Activated CD4-positive, alpha-beta T cell treated with anti-CD3 and anti-CD28 coated beads, Interleukin-2, amount 50 U/mL, for 16 hours (primary cell): ENCODE measurements at regions not wholly inside any gene's neighbourhood (a gene's known extent, or its start where the extent isn't known, plus 50 kb on each side); places are given as distances from the start of the nearest gene placed in this dataset.

ENCODE experiments used
- DNase-seq: peaks from one replicate; pipeline ENCODE4 v3.0.0-alpha.2; 2020

GRCh38 chr9:118088090-118088489, 383.9 kb downstream of the TLR4 start:
- DNase-seq: no peak

DNA sequence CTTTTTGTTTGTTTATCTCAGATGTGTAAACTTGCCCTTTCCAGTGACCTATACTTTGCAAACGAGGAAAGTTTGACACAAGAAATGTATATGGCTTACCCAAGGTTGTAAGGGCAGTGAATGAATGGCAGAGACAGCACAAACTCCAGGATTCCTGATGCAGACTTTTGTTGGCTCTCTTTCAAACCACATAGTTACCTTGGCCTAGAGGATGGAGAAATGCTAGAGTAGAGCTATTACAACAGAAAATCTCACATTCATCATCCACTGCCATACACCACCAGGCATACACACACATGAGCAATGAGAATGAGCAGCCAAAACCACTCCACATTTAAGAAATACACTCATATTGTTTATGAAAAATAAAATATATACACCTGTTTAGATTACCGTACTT, 387.0 kb downstream of the TLR4 start:
- DNase-seq: no peak

DNA sequence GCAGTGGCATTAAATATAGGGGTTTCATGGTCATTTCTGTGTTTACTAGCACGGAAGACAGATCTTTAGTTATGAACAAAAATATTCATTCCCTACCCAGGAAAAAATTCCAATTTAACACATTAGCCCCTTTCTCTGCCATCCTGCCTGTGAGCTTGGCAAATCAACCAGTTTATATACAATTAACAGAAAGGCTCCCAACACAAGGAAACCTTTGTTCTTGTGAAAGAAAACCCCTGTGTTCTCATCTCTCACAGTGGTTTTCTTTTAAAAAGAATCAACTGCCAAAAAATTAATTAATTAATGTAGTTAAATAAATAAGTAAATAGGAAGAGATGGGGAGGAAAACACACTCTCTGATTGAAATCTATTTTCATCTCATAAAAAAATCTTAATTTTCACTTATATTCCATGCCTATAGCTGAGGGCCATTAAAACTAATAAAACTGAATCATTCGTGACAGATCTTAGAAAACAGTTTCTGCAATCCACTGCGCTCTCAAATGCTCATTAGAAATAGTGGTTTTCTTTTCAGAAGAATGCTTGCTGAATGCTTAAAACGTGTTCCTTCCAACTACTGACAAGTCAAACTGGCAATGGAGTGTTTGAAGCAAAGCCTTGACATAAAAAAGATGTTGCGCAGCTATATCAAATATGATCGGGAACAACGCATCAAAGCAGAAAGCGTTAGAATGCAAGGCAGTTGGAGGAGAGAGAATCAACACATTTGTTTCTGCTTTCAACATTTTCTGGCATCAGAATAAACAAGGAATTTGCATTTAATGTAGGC, 387.7 kb downstream of the TLR4 start:
- DNase-seq: no peak

DNA sequence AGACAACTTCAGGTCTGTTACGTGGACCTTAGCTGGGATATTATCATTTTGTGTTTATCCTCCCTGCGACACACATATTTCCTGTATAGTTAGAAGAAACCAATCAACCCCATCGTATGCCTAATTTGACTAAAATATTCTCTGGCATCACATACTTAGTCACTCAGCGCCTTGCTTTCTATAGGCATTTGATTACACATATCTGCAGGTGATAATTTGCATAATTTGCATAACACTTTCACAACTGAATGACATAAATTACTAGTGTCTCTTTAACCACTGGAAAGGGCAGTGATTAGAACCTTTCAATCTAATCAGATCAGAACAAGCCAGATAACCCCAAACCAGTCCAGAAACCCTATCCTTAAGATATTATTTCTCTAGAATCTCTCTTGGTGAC, 390.2 kb downstream of the TLR4 start:
- no peak for DNase-seq

DNA sequence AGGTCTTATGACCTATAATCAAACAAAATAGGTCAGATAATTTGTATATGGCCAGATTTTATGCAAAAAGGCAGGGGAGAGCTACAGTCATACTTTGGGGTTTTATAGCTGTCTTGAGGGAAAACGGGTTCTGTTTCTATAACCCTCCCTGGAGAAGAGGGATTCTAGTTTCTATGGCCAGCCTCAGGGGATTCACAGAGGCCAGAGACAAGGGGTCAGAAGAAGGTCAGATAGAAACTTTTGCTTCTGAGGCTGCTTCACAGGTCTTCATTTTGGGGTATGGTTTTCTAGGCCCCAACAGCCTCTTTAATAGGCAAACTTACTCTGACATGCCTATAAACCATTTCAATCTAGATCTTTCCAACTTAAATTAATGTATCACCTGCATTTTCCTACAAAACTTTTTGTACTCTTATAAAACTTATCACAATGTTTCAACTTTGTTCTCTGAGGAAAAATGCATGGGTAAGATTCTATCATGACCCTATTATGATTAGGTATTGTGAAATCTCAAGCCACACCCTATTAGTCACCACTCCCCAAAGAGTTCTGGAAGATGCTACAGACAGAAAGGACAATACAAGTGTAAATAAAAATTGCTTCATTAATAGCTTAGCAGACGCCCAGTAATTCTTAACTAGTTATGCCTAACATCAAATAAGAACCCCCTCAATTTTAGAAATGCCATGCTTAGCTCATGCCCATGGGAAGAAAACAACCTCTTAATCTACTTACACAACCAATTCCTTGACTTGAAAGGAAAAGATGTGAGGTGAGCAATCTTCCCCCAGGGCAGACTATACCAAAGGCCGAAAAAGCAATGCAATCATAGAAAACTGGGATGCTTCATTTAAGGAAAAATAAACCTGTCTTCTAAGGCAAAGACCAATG, 396.6 kb downstream of the TLR4 start:
- no peak for DNase-seq

DNA sequence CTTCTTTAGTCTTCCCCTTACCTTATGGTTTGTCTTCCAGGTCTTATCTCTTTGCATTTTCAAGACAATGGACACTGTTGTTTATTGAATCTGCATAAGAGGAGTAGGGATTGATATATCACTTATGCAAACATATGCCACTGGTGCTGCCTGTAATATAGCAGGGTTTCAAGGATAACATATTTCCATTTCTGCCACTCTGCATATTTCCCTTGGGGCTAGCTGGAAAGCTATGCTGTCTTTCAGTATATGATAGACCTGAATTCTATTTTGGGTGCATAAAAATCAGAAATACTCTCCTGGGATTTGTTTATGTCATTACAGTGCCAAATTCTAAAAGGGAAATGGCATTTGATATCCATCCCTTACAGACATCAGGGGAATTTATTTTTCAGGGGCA, 400.2 kb downstream of the TLR4 start:
- no peak for DNase-seq

GRCh38 chr9:118108971-118109370, 404.8 kb downstream of the TLR4 start:
- DNase-seq: no peak

GRCh38 chr9:118109542-118109941, 405.3 kb downstream of the TLR4 start:
- DNase-seq: no peak

DNA sequence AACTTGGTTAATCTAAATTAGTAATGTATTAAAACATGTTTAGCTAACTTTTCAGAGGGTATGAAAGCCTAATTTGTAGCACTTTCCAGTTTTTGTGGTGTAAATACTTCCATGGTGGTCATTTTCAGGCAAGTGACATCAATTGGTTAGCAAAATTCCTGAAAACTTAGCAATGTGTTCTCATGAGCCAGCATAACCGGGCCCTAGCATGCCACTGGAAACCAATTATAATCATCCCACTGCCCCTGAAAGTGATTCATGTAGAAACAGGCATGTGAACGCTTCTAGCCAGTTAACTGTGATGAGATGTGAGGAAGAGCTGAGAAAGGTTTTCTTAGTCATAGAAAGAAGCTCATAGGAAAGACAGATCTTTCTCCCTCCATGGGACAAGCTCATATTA, 417.2 kb downstream of the TLR4 start:
- DNase-seq: no peak

DNA sequence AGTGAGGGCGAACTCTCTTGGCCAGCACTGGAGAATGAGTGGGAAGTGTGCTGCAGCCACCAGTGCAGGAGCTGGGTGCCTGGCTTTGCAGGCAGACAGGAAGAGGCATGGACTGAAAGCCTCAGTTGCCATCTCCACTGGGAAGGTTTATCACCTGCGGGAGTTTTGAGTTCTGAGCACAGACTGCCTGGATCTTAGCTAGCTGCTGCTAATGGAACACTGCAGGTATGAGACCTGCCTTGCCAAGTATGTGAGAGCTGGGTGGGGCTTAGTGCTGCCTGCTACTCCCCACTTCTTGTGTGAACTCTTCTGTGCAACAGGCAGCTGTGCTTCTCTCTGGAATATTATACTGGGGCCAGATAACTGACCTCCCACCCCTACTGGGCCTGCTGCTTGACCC, 424.1 kb downstream of the TLR4 start:
- DNase-seq: no peak

GRCh38 chr9:118129541-118129940, 425.3 kb downstream of the TLR4 start:
- DNase-seq: no peak

GRCh38 chr9:118148990-118149389, 444.8 kb downstream of the TLR4 start:
- no peak for DNase-seq

- DNase-seq: no peak
These were observed 452.6 kb downstream of the TLR4 start for GRCh38 chr9:118156846-118157245.

DNA sequence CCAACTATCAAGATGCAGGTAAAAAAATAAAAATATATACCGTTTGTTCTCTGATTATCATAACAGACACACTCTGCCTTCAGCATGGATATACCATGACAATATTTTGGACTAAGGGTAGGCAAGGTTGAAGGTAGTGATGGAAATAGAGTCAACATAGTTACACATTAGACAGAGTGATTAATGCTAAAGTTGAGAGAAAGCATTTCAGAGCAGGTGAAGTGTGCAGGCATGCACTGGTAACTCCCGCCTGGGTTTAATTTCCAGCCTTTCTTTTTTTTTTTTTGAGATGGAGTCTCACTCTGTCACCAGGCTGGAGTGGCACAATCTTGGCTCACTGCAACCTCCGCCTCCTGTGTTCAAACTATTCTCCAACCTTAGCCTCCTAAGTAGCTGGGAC, 458.5 kb downstream of the TLR4 start:
- DNase-seq: no peak

- DNase-seq: no peak
These were observed 459.5 kb downstream of the TLR4 start for GRCh38 chr9:118163751-118164150.

DNA sequence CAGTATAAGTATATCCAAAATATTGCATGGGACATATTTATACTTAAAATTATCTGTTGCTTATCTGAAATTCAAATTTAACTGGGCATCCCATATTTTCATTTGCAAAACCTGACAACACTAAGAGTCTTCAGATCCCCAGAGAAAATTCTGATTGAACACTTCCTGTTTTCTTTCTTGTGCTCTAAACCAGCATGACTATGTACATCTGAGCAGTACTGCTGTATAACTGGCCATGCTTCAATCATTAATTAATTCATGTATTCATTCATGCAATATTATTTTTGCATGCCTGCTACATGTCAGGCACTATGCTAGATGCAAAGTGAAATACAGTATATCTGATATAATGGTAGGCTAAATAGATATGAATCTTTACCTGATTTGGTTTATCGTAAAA, 461.2 kb downstream of the TLR4 start:
- DNase-seq: no peak

GRCh38 chr9:118170032-118170955, 466.1 kb downstream of the TLR4 start:
- DNase-seq: no peak

DNA sequence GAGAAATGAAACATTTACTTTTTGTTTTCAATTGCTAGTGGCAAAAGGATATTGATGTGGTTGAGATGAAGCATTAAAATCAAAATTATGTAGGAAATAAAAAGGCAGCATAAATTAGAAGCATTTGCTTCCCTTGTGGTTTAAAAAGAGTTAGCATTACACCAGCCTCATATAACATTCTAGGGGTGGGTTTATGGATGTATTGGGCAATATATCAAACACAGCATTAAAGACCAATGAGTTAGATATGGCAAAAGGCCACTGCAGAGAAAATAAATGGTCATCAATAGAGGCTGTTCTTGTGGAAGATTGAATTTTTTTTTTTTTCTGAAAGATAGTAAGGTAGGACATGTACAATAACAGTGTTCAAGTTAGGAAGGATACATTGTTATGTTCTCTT, 473.0 kb downstream of the TLR4 start:
- DNase-seq: no peak

- DNase-seq: no peak
These were observed 479.4 kb downstream of the TLR4 start for GRCh38 chr9:118183576-118183975.

DNA sequence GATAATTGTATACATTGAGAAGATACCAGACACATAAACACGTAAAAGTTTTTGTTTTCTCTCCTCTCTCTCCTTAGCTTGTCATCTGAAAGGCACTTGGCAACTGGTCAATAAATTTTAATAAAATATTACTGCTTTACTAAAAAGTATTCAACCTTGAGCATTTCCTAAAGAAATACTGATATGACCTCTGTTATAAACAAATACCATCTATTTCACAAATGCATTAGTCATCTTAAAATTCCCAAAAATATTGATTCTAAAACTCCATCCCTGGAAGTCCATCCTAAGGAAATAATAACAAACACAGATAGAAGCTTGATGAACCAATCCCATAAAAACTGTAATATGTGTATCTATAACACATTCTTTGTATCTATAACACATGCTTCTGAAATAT, 483.2 kb downstream of the TLR4 start:
- DNase-seq: no peak

DNA sequence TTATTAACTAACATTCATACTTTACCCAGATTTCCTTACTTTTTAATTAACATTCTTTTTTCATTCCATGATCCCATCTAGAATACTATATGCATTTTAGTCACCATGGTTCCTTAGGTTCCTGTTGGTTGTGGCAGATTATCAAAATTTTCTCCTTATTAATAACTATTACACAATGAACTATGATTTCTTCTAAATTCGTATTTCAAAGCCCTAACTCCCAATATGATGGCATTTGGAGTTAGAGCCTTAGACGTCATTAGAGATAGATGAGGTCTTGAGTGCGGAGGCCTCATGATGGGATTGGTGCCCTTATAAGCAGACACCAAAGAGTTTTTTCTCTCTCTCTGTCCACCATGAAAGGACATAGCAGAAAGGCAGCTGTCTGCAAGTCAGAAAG, 485.4 kb downstream of the TLR4 start:
- DNase-seq: no peak

DNA sequence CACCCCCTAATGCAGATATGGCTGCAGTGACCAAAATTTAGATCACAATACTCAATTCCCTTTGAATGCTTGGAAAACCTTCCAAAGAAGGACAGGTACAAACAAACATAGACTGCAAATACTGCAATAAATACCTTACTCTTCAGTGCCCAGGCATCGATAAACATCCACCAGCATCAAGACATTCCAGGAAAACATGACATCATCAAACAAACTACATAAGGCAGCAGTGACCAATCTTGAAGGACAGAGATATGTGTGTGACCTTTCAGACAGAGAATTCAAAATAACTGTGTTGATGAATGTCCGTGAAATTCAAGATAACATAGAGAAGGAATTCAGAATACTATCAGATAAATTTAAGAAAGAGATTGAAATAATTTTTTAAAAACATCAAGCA, 488.6 kb downstream of the TLR4 start:
- no peak for DNase-seq

GRCh38 chr9:118209343-118209742, 505.1 kb downstream of the TLR4 start:
- DNase-seq: no peak
